Panc1 (cell line): ENCODE measurements at regions not wholly inside any gene's neighbourhood (a gene's known extent, or its start where the extent isn't known, plus 50 kb on each side); places are given as distances from the start of the nearest gene placed in this dataset.

Experiments used
- CTCF ChIP-seq: fragments of 450-650 bp; IDR thresholded peaks from 2 replicates; pipeline ENCODE4 v1.5.1; 2017; ENCODE audit warnings: mild to moderate bottlenecking
- POLR2AphosphoS5 ChIP-seq: IDR thresholded peaks from 2 replicates; pipeline ENCODE4 v1.6.1; 2012; ENCODE audit warnings: mild to moderate bottlenecking, low read depth, low read length, moderate library complexity

DNA sequence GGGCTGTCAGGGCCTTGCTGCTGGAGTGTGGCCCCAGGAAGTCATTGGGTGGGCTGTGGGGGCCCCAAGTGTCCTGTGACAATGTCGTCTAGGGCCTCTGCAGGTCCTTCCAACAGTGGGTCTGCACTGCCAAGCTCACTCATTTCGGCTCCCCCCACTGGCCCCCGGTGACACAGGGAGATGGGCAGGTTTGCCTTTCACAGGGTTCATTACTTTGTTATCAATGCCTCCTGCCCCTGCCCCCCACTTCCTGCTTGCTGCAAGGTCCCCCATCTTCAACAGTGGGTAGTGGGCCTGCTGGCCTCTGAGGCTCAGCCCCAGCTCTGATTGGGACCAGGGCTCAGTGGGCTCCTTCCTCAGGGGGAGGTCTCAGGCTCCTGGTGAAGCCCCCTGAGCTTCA, 149.8 kb downstream of the URI1 start:
- TF ChIP-seq POLR2AphosphoS5 = no peak
- no peak for TF ChIP-seq CTCF
